Activated naive CD4-positive, alpha-beta T cell treated with anti-CD3 and anti-CD28 coated beads, Interleukin-2, amount 50 U/mL, for 24 hours (primary cell): ENCODE measurements at regions not wholly inside any gene's neighbourhood (a gene's known extent, or its start where the extent isn't known, plus 50 kb on each side); places are given as distances from the start of the nearest gene placed in this dataset.

ENCODE experiments used
- H3K27ac Mint-ChIP-seq: one replicate; pipeline ENCODE4 v1.8.0; 2021; ENCODE audit warnings: mild to moderate bottlenecking, mixed read lengths
- H3K27me3 Mint-ChIP-seq: one replicate; pipeline ENCODE4 v1.8.0; 2021; ENCODE audit warnings: mixed read lengths
- H3K36me3 Mint-ChIP-seq: one replicate; pipeline ENCODE4 v1.8.0; 2021; ENCODE audit warnings: mixed read lengths
- H3K4me1 Mint-ChIP-seq: one replicate; pipeline ENCODE4 v1.8.0; 2021; ENCODE audit warnings: mixed read lengths
- H3K4me3 Mint-ChIP-seq: one replicate; pipeline ENCODE4 v1.8.0; 2021; ENCODE audit warnings: mild to moderate bottlenecking, mixed read lengths
- H3K9me3 Mint-ChIP-seq: one replicate; pipeline ENCODE4 v1.8.0; 2021; ENCODE audit warnings: mixed read lengths

- Mint-ChIP-seq H3K4me1 (peaks cover 4% of the 10 kb centered on the region), H3K36me3 (no peaks in the 10 kb centered on the region), H3K27me3 (peaks cover 3% of the 10 kb centered on the region), H3K27ac (no peak overlapping the region), H3K9me3 (no peaks in the 10 kb centered on the region), H3K4me3 (no peak overlapping the region)
Measured at GRCh38 chr16:86157616-86158247, 258.8 kb downstream of the IRF8 start.

GRCh38 chr16:86158688-86159360 is 259.9 kb downstream of the IRF8 start:
- Mint-ChIP-seq H3K36me3 (no peaks in the 10 kb centered on the region), H3K9me3 (no peaks in the 10 kb centered on the region), H3K27ac (no peak overlapping the region), H3K4me3 (peak overlapping the region; percentile 15), H3K27me3 (peaks cover 3% of the 10 kb centered on the region), H3K4me1 (peaks cover 4% of the 10 kb centered on the region)

- Mint-ChIP-seq H3K4me1 (no peaks in the 10 kb centered on the region), H3K27me3 (peaks cover 10% of the 10 kb centered on the region), H3K27ac (no peak overlapping the region), H3K36me3 (no peaks in the 10 kb centered on the region), H3K4me3 (no peak overlapping the region), H3K9me3 (peaks cover 15% of the 10 kb centered on the region)
Measured at GRCh38 chr16:86165479-86165878, 266.5 kb downstream of the IRF8 start.

- H3K27me3 Mint-ChIP-seq = peaks cover 10% of the 10 kb centered on the region
- H3K36me3 Mint-ChIP-seq = no peaks in the 10 kb centered on the region
Measured at GRCh38 chr16:86166414-86166813, 267.5 kb downstream of the IRF8 start.

GRCh38 chr16:86167061-86167460 is 268.1 kb downstream of the IRF8 start:
- Mint-ChIP-seq H3K9me3 (peaks cover 15% of the 10 kb centered on the region), H3K27ac (no peak overlapping the region), H3K27me3 (peaks cover 8% of the 10 kb centered on the region), H3K36me3 (no peaks in the 10 kb centered on the region), H3K4me1 (no peaks in the 10 kb centered on the region), H3K4me3 (no peak overlapping the region)

More at GRCh38 chr16:86166414-86166813, 267.5 kb downstream of the IRF8 start:
- Mint-ChIP-seq H3K4me1 (no peaks in the 10 kb centered on the region), H3K27ac (no peak overlapping the region), H3K4me3 (no peak overlapping the region), H3K9me3 (peaks cover 15% of the 10 kb centered on the region)

GRCh38 chr16:86170720-86171119 is 271.8 kb downstream of the IRF8 start:
- Mint-ChIP-seq H3K27ac (no peak overlapping the region), H3K4me3 (no peak overlapping the region), H3K27me3 (peaks cover 12% of the 10 kb centered on the region), H3K4me1 (no peaks in the 10 kb centered on the region), H3K9me3 (peaks cover 3% of the 10 kb centered on the region), H3K36me3 (no peaks in the 10 kb centered on the region)

- H3K27me3 Mint-ChIP-seq = peaks cover 10% of the 10 kb centered on the region
- H3K36me3 Mint-ChIP-seq = no peaks in the 10 kb centered on the region
- no peaks in the 10 kb centered on the region for H3K9me3 Mint-ChIP-seq
- no peak overlapping the region for H3K4me3 Mint-ChIP-seq
- no peaks in the 10 kb centered on the region for H3K4me1 Mint-ChIP-seq
- H3K27ac Mint-ChIP-seq = no peak overlapping the region
Measured at GRCh38 chr16:86171329-86171728, 272.4 kb downstream of the IRF8 start.

GRCh38 chr16:86175816-86176215 is 276.9 kb downstream of the IRF8 start:
- Mint-ChIP-seq H3K4me1 (no peaks in the 10 kb centered on the region), H3K36me3 (no peaks in the 10 kb centered on the region), H3K9me3 (no peaks in the 10 kb centered on the region), H3K27ac (no peak overlapping the region), H3K4me3 (no peak overlapping the region), H3K27me3 (peaks cover 10% of the 10 kb centered on the region)

GRCh38 chr16:86176462-86176861 is 277.5 kb downstream of the IRF8 start:
- peaks cover 10% of the 10 kb centered on the region for H3K27me3 Mint-ChIP-seq
- no peaks in the 10 kb centered on the region for H3K4me1 Mint-ChIP-seq
- no peaks in the 10 kb centered on the region for H3K36me3 Mint-ChIP-seq
- H3K4me3 Mint-ChIP-seq = no peak overlapping the region
- H3K9me3 Mint-ChIP-seq = no peaks in the 10 kb centered on the region
- H3K27ac Mint-ChIP-seq = no peak overlapping the region

- Mint-ChIP-seq H3K4me1 (no peaks in the 10 kb centered on the region), H3K27ac (no peak overlapping the region), H3K27me3 (no peaks in the 10 kb centered on the region), H3K9me3 (no peaks in the 10 kb centered on the region), H3K4me3 (no peak overlapping the region), H3K36me3 (no peaks in the 10 kb centered on the region)
Measured at GRCh38 chr16:86180244-86180643, 281.3 kb downstream of the IRF8 start.

GRCh38 chr16:86180780-86181179 is 281.8 kb downstream of the IRF8 start:
- no peak overlapping the region for H3K4me3 Mint-ChIP-seq
- H3K27ac Mint-ChIP-seq = no peak overlapping the region
- H3K9me3 Mint-ChIP-seq = no peaks in the 10 kb centered on the region
- no peaks in the 10 kb centered on the region for H3K36me3 Mint-ChIP-seq
- H3K27me3 Mint-ChIP-seq = no peaks in the 10 kb centered on the region
- no peaks in the 10 kb centered on the region for H3K4me1 Mint-ChIP-seq

- Mint-ChIP-seq H3K9me3 (no peaks in the 10 kb centered on the region), H3K27ac (no peak overlapping the region), H3K36me3 (no peaks in the 10 kb centered on the region), H3K4me3 (no peak overlapping the region), H3K4me1 (no peaks in the 10 kb centered on the region), H3K27me3 (no peaks in the 10 kb centered on the region)
Measured at GRCh38 chr16:86181526-86181925, 282.6 kb downstream of the IRF8 start.

GRCh38 chr16:86184185-86184584 is 285.2 kb downstream of the IRF8 start:
- H3K4me1 Mint-ChIP-seq = no peaks in the 10 kb centered on the region
- no peaks in the 10 kb centered on the region for H3K9me3 Mint-ChIP-seq
- H3K27me3 Mint-ChIP-seq = no peaks in the 10 kb centered on the region
- H3K4me3 Mint-ChIP-seq = no peak overlapping the region
- H3K36me3 Mint-ChIP-seq = no peaks in the 10 kb centered on the region
- no peak overlapping the region for H3K27ac Mint-ChIP-seq

GRCh38 chr16:86185089-86185488 is 286.1 kb downstream of the IRF8 start:
- H3K27ac Mint-ChIP-seq = no peak overlapping the region
- no peaks in the 10 kb centered on the region for H3K36me3 Mint-ChIP-seq
- H3K27me3 Mint-ChIP-seq = no peaks in the 10 kb centered on the region
- H3K9me3 Mint-ChIP-seq = no peaks in the 10 kb centered on the region
- H3K4me3 Mint-ChIP-seq = no peak overlapping the region
- H3K4me1 Mint-ChIP-seq = no peaks in the 10 kb centered on the region

- Mint-ChIP-seq H3K36me3 (no peaks in the 10 kb centered on the region), H3K4me1 (no peaks in the 10 kb centered on the region), H3K27me3 (peaks cover 3% of the 10 kb centered on the region), H3K9me3 (no peaks in the 10 kb centered on the region), H3K27ac (no peak overlapping the region), H3K4me3 (no peak overlapping the region)
Measured at GRCh38 chr16:86186313-86186712, 287.4 kb downstream of the IRF8 start.

GRCh38 chr16:86189934-86190333 is 291.0 kb downstream of the IRF8 start:
- no peak overlapping the region for H3K27ac Mint-ChIP-seq
- no peaks in the 10 kb centered on the region for H3K4me1 Mint-ChIP-seq
- peaks cover 21% of the 10 kb centered on the region for H3K27me3 Mint-ChIP-seq
- H3K36me3 Mint-ChIP-seq = no peaks in the 10 kb centered on the region
- no peak overlapping the region for H3K4me3 Mint-ChIP-seq
- no peaks in the 10 kb centered on the region for H3K9me3 Mint-ChIP-seq

GRCh38 chr16:86191663-86192062 is 292.7 kb downstream of the IRF8 start:
- no peaks in the 10 kb centered on the region for H3K9me3 Mint-ChIP-seq
- H3K27me3 Mint-ChIP-seq = peaks cover 25% of the 10 kb centered on the region
- H3K4me3 Mint-ChIP-seq = no peak overlapping the region
- no peak overlapping the region for H3K27ac Mint-ChIP-seq
- no peaks in the 10 kb centered on the region for H3K4me1 Mint-ChIP-seq
- no peaks in the 10 kb centered on the region for H3K36me3 Mint-ChIP-seq
